ENCODE measurements at regions not wholly inside any gene's neighbourhood (a gene's known extent, or its start where the extent isn't known, plus 50 kb on each side); places are given as distances from the start of the nearest gene placed in this dataset.
A peak's percentile ranks its signal among the peaks of the same experiment; 100 is the strongest.
"Not testable (repeated sequence)": the region's sequence is repeated elsewhere in the genome, so short reads cannot be mapped to it uniquely, and the experiment has no call there.

- not testable (repeated sequence) for DNase-seq
These were observed 373.1 kb downstream of the CDH10 start for GRCh38 chr5:24271702-24272118.

DNA sequence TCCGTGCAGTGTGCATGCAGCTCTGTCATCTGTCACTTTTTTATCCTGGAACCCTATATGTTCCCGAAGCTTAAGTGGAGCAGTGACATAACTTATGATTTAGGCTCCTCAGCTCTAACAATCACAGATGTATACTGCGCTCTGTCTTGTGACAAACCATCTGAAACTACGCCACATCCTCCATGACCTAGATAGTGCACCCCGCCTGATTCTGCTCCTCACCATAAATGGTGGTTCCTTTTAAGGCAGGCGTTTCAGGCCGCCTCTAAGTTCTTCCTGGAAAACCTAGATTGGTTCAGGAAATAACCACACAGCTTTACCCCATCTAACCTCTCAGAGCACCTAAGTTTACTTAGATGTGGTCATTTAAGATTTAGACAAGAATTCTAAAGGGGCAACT lies 372.0 kb downstream of the CDH10 start:
- no peak for DNase-seq

- DNase-seq, result no peak
These were observed 364.6 kb downstream of the CDH10 start for GRCh38 chr5:24280215-24280614.

GRCh38 chr5:24281818-24282217 lies 363.0 kb downstream of the CDH10 start:
- DNase-seq, result no peak

- DNase-seq, result no peak
These were observed 355.0 kb downstream of the CDH10 start for GRCh38 chr5:24289582-24290335.

GRCh38 chr5:24290536-24290935 lies 354.2 kb downstream of the CDH10 start:
- no peak for DNase-seq

DNA sequence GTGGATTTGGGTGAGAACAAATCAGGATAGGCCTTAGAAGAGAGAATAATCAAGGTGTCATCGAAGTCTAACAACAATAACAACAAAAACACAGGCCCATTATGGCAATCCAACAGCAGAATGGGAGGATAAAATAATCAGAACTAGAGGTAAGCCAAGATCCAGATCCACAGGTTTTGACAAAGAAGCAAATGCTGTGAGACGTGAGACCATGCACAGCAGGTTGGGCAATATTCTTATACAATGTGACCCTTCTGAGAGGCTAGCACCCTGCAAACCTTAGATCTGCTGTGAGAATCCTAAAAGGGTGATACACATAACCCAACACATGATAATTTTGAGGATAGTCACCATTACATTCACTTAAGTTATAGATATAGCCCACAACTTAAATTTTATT lies 352.9 kb downstream of the CDH10 start:
- no peak for DNase-seq

DNA sequence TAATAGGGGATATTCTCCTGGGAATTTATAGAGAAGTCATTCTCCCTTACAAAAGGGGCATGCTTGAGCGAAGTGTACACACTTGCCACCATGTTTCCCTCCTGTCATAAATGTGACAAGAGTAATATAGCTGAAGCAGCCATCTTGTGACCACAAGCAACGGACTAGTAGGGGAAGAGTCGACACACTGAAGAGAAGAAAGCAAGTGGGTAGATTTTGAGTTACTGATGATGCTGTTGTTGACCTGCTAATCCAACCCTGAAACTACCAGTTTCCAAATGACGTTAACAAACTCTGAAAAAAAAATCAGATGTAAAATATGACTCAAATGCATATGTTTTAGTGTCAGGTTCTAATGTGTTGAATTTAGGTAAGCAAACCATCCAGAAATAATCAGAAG lies 350.4 kb downstream of the CDH10 start:
- DNase-seq, result no peak

DNA sequence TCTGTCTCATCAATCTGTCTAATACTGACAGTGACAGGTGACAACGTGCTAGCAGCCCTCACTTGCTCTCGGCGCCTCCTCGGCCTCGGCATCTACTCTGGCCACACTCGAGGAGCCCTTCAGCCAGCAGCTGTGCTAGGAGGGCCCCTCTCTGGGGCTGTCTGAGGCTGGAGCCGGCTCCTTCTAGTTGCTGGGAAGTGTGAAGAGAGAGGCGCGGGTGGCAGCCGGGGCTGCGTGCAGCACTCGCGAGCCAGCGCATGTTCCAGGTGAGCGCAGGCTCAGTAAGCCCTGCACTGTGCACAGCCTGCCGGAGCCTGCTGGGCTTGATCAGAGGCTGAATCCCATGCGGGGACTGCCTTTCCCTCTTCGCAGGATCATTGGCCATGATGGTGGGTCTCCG lies 330.7 kb downstream of the CDH10 start:
- no peak for DNase-seq

DNA sequence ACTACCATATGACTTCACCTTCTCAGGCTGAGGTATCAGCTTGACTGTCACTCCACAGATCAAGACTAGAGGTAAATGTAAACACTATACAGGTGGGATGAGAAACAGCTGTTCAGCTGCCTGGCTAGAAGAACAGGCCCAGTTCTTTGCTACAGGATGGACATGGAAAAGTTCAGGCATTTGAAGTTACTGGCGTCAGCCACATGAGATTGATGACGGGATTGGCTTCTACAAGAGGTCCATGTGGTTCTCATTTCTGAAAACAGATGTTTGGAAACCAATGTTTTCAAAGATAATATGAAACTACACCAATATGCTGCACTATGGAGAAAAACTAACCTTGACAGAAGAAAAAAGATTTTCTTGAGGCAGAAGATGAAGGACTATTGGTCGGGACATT lies 324.1 kb downstream of the CDH10 start:
- DNase-seq, result no peak

DNA sequence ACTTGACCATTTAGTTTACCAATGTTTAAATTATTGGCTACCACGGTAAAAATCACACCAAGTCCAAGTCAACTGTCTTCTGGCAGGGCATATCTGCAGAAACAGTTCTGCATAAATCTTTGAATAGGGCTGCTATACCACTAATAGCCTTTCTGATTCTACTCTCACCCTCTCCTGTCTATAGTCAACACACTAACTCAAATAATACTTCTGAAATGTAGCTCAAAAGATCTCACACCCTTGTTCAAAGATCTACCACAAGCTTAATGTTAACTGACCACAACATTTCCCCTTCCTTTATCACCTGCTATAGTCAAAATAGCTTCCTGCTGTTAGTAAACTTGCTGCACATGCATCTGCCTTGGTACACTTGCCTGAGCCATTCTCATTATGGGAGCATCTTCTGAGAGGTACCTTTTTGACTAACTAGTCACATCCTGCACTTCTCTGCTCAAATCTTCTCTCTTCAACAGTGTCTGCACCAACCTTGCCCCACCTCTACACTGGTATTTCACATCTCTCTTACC lies 319.4 kb downstream of the CDH10 start:
- no peak for DNase-seq

GRCh38 chr5:24331531-24331930 lies 313.2 kb downstream of the CDH10 start:
- DNase-seq, result no peak

- DNase-seq, result no peak
These were observed 297.6 kb downstream of the CDH10 start for GRCh38 chr5:24347158-24347557.

- no peak for DNase-seq
These were observed 293.5 kb downstream of the CDH10 start for GRCh38 chr5:24351285-24351684.

DNA sequence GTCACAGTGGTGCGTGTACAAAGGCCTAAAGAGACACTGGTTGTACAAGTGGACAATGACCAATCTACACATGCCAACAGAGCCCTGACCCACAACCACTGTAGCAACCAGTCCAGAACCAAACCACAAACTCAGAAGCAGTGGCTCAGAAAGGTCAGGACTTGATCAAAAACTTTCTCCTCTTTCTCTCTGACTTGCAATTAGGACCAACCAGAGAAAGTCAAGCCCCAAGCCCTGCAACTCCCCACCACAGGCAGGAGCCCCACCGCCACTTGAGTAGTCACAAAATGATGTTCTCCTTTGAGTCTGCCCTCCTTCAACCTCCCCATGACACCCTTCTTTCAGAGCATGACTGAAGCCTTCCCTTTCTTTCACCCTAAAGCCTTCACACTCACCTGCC lies 291.8 kb downstream of the CDH10 start:
- no peak for DNase-seq

DNA sequence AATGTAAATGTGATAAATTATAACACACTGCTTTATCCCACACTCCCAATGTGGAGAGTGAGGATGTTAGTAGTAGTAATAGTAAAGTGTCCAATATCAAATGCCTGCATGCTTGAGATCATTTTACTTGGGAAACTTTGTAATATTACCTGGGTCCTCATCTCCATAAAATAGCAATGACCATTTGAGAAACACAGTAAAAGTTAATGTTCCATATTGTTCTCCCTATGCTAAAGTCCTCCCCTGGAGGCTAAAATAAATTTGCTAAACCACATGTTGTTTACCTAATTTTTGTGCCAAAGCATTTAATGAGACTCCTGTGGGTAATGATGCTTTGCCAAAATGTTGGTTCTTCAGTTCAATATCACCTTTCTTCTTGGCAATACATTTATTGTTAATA lies 291.2 kb downstream of the CDH10 start:
- DNase-seq, result peak; percentile 25

- DNase-seq, result peak; percentile 49
These were observed 280.8 kb downstream of the CDH10 start for GRCh38 chr5:24363789-24364481.

DNA sequence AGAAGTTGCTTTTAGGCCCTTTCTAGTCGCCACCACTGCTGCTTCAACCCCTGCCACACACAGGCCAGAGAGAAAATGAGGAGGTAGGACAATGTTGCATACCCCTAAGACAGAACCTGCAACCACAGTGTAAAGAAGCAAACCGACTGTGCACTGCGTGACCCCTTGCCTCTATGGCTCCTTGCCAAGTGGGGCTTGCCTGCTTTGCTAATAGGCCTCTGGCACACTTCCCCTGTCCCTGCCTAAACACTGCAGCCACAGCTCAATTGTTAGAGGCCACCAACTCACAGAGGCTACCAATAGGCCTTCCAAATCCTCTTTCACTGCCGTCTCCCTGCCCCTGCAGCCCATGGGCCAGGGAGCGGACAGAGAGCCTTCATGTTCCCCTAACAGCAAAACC lies 280.1 kb downstream of the CDH10 start:
- no peak for DNase-seq

DNA sequence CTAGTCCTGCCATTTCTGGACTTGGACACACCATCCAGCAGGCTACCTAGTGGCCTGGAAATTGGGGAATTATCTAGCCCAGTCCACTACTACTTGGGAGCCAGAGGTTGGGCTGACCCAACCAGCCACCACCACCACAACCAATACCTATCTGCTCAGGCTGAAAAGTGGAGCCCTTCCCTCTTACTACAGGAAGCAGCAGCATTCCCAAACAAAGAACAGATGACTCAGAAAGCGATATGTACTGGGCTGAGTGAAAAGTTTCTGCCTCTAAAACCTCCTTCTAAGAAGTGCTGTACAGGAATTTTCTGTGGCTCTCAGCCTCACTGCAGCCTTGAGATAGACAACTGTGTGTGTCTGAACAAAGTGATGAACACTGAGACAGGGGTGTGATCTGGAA lies 279.4 kb downstream of the CDH10 start:
- no peak for DNase-seq

DNA sequence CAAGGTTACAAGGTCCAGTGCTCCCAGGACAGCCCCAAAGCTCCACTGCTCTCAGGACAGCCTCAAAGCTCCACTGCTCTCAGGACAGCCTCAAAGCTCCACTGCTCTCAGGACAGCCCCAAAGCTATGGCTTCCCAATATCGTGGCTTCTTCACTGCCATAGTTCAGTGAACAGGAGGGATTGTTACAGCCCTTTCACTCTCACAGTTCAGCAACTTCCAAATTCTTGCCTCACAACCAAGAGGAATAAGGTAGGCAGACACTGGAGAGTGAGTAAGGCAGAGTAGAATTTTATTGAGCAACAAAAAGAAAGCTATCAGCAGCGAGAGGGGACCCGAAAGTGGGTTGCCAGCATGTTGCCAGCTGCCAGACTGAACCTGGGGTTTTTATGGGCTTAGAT lies 277.6 kb downstream of the CDH10 start:
- no peak for DNase-seq

GRCh38 chr5:24368115-24368514 lies 276.7 kb downstream of the CDH10 start:
- no peak for DNase-seq

DNA sequence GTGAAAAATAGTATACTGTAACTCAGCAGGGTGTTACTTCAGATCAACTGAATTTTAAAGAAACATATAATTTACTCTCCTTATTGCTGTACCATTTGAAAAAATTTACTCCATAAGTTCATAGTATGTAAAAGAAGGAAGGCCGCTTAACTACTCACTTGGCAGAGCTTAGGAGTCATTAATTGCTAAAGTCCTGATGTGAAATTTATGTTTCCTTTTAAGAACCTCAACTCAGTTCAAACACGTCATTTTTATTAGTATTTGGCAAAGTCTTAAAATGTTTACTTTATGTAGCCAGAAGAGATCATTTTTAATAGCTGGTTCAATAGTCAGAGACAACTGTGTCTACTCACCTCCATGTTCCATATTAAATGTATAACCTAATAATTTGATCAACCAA lies 268.6 kb downstream of the CDH10 start:
- no peak for DNase-seq

- DNase-seq, result no peak
These were observed 268.2 kb downstream of the CDH10 start for GRCh38 chr5:24376616-24377015.

DNA sequence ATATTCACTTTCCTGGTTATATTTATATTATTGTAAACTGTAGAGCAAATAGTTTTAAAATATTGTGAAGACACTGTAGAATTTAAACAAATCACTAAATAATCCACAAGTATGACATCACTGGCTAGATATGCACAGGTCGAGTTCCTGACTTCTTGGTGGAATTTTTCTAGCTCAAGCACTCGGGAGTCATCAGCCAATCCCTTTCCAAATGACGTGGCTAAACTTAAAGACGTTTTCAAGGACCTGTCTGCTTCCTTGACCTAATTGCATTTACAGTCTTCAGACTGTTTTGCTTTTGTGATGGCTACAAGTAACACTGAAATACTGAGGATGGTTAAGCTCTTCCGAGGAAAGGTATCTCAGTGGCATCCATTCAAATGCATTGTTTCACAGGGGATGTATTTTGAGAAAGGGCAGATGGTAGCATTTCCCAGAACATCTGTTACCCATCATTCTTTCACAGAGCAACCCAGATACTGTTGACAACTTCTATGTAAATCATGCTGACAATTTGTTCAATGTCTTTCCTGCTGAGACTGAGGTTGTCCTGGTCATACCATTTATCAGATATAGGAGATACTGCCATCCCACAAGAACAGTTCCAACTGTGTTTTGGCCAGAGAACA lies 262.8 kb downstream of the CDH10 start:
- no peak for DNase-seq
